ENCODE measurements at regions not wholly inside any gene's neighbourhood (a gene's known extent, or its start where the extent isn't known, plus 50 kb on each side); places are given as distances from the start of the nearest gene placed in this dataset.
"Not testable (repeated sequence)": the region's sequence is repeated elsewhere in the genome, so short reads cannot be mapped to it uniquely, and the experiment has no call there.

DNA sequence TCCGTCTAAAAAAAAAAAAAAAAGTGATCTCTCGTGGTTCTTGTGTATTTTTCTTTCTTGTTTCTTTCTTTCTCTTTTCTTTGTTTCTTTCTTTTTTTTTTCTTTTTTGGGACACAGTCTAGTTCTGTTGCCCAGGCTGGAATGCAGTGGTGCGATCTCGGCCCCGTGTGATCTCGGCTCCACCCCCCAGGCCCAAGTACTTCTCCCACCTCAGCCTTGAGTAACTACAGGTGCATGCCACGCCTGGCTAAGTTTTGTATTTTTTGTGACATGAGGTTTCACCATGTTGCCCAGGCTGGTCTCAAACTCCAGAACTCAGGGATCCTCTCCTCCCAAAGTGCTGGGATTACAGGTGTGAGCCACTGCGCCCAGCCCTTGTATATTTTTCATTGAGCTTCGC is 91.4 kb downstream of the TMEM237 start:
- no peak overlapping the region for H3K4me3 ChIP-seq (ENCODE audit: low read depth in 1 of 2, low read length in 2 of 2)
- ATAC-seq (ENCODE audit: insufficient read depth, low read depth) = no peak
- no peaks in the 10 kb centered on the region for H3K27me3 ChIP-seq (ENCODE audit: insufficient read depth, low read length, poor library complexity)
- H3K4me1 ChIP-seq (ENCODE audit: insufficient read depth, low read length) = no peaks in the 10 kb centered on the region
- no peaks in the 10 kb centered on the region for H3K79me2 ChIP-seq (ENCODE audit: insufficient read depth, low read length)
- no peaks in the 10 kb centered on the region for H3K36me3 ChIP-seq (ENCODE audit: insufficient read depth, low read length)
- no peak overlapping the region for H3K4me2 ChIP-seq (ENCODE audit: insufficient read depth, low read length)
- H3K9me3 ChIP-seq (ENCODE audit: insufficient read depth, low read length, severe bottlenecking) = no peaks in the 10 kb centered on the region
- no peak for DNase-seq
- no peak overlapping the region for H3K9ac ChIP-seq (ENCODE audit: low read depth, low read length)
- H2AFZ ChIP-seq (ENCODE audit: low read depth, low read length) = no peak overlapping the region
- TF ChIP-seq EZH2 (IDR thresholded peaks at IDR 0.05; ENCODE audit: borderline replicate concordance, low read depth, low read length, severe bottlenecking) = no peak
- TF ChIP-seq, protein P1, sequence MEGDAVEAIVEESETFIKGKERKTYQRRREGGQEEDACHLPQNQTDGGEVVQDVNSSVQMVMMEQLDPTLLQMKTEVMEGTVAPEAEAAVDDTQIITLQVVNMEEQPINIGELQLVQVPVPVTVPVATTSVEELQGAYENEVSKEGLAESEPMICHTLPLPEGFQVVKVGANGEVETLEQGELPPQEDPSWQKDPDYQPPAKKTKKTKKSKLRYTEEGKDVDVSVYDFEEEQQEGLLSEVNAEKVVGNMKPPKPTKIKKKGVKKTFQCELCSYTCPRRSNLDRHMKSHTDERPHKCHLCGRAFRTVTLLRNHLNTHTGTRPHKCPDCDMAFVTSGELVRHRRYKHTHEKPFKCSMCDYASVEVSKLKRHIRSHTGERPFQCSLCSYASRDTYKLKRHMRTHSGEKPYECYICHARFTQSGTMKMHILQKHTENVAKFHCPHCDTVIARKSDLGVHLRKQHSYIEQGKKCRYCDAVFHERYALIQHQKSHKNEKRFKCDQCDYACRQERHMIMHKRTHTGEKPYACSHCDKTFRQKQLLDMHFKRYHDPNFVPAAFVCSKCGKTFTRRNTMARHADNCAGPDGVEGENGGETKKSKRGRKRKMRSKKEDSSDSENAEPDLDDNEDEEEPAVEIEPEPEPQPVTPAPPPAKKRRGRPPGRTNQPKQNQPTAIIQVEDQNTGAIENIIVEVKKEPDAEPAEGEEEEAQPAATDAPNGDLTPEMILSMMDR (IDR thresholded peaks at IDR 0.05; ENCODE audit: borderline replicate concordance, extremely low read depth, low read length, poor library complexity, severe bottlenecking) = no peak
- no peak overlapping the region for H3K27ac ChIP-seq (ENCODE audit: low read length)
- H4K20me1 ChIP-seq (ENCODE audit: insufficient read depth, low read length) = no peaks in the 10 kb centered on the region

DNA sequence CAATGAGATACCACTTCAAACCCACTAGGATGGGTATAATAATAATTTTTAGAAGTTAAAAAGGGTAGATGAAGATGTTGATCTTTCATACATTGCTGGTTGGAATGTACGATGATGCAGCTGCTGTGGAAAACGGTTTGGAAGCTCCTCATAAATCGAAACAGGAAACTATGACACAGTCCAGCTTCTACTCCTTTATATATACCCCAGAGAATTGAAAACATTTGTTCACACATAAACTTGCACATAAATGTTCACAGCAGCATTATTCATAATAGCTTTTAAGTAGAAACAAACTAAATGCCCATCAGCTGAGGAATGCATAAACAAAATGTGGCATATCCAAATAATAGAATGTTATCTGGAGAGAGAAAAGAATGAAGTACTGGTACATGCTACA is 95.0 kb downstream of the STRADB start:
- H3K27ac ChIP-seq (ENCODE audit: low read length) = no peak overlapping the region
- no peaks in the 10 kb centered on the region for H3K36me3 ChIP-seq (ENCODE audit: insufficient read depth, low read length)
- H3K9ac ChIP-seq (ENCODE audit: low read depth, low read length) = no peak overlapping the region
- H4K20me1 ChIP-seq (ENCODE audit: insufficient read depth, low read length) = no peaks in the 10 kb centered on the region
- ATAC-seq (ENCODE audit: insufficient read depth, low read depth) (no peak), DNase-seq (no peak)
- no peak overlapping the region for H3K4me2 ChIP-seq (ENCODE audit: insufficient read depth, low read length)
- no peaks in the 10 kb centered on the region for H3K4me1 ChIP-seq (ENCODE audit: insufficient read depth, low read length)
- no peaks in the 10 kb centered on the region for H3K9me3 ChIP-seq (ENCODE audit: insufficient read depth, low read length, severe bottlenecking)
- H2AFZ ChIP-seq (ENCODE audit: low read depth, low read length) = no peak overlapping the region
- H3K4me3 ChIP-seq (ENCODE audit: low read depth in 1 of 2, low read length in 2 of 2) = no peak overlapping the region
- no peaks in the 10 kb centered on the region for H3K27me3 ChIP-seq (ENCODE audit: insufficient read depth, low read length, poor library complexity)
- no peaks in the 10 kb centered on the region for H3K79me2 ChIP-seq (ENCODE audit: insufficient read depth, low read length)
- TF ChIP-seq, protein P1 (IDR thresholded peaks at IDR 0.05; ENCODE audit: borderline replicate concordance, extremely low read depth, low read length, poor library complexity, severe bottlenecking) = no peak
- no peak for TF ChIP-seq EZH2 (IDR thresholded peaks at IDR 0.05; ENCODE audit: borderline replicate concordance, low read depth, low read length, severe bottlenecking)

DNA sequence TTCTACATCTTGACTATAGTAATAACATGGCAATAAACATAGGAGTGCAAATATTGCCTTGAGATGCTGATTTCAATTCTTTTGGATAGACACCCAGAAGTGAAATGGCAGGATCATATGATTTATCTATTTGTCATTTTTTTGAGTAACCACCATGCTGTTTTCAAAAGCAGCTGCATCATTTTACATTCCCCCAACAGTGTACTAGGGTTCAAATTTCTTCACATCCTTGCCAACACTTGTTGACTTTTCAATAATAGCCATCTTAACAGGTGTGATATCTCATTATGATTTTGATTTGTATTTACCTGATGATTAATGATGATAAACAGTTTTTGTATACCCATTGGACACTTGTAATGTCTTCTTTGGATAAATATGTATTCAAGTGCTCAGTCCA is 90.8 kb downstream of the STRADB start:
- no peaks in the 10 kb centered on the region for H3K4me1 ChIP-seq (ENCODE audit: insufficient read depth, low read length)
- no peaks in the 10 kb centered on the region for H4K20me1 ChIP-seq (ENCODE audit: insufficient read depth, low read length)
- no peaks in the 10 kb centered on the region for H3K27me3 ChIP-seq (ENCODE audit: insufficient read depth, low read length, poor library complexity)
- no peak overlapping the region for H3K27ac ChIP-seq (ENCODE audit: low read length)
- no peak overlapping the region for H3K9ac ChIP-seq (ENCODE audit: low read depth, low read length)
- no peaks in the 10 kb centered on the region for H3K9me3 ChIP-seq (ENCODE audit: insufficient read depth, low read length, severe bottlenecking)
- H3K36me3 ChIP-seq (ENCODE audit: insufficient read depth, low read length) = no peaks in the 10 kb centered on the region
- H3K4me3 ChIP-seq (ENCODE audit: low read depth in 1 of 2, low read length in 2 of 2) = no peak overlapping the region
- H3K79me2 ChIP-seq (ENCODE audit: insufficient read depth, low read length) = no peaks in the 10 kb centered on the region
- no peak overlapping the region for H3K4me2 ChIP-seq (ENCODE audit: insufficient read depth, low read length)
- no peak for TF ChIP-seq EZH2 (IDR thresholded peaks at IDR 0.05; ENCODE audit: borderline replicate concordance, low read depth, low read length, severe bottlenecking)
- TF ChIP-seq, protein P1 (IDR thresholded peaks at IDR 0.05; ENCODE audit: borderline replicate concordance, extremely low read depth, low read length, poor library complexity, severe bottlenecking) = no peak
- H2AFZ ChIP-seq (ENCODE audit: low read depth, low read length) = no peak overlapping the region
- no peak for ATAC-seq (ENCODE audit: insufficient read depth, low read depth)
- DNase-seq = no peak

DNA sequence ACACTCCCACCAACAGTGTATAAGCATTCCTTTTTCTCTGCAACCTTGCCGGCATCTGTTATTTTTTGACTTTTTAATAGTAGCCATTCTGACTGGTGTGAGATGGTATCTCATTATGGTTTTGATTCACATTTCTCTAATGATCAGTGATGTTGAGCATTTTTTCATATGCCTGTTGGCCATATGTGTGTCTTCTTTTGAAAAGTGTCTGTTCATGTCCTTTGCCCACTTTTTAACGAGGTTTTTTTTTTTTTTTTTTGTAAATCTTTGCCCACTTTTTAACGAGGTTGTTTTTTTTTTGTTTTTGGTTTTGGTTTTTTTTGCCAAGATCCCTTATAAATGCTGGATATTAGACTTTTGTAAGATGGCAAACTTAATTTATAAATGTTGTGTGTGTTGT is 87.7 kb downstream of the STRADB start:
- not testable (repeated sequence) for H3K9ac ChIP-seq (ENCODE audit: low read depth, low read length); ATAC-seq (ENCODE audit: insufficient read depth, low read depth); DNase-seq; H3K4me2 ChIP-seq (ENCODE audit: insufficient read depth, low read length); H3K4me1 ChIP-seq (ENCODE audit: insufficient read depth, low read length); H3K27me3 ChIP-seq (ENCODE audit: insufficient read depth, low read length, poor library complexity); H3K27ac ChIP-seq (ENCODE audit: low read length); H3K36me3 ChIP-seq (ENCODE audit: insufficient read depth, low read length); H2AFZ ChIP-seq (ENCODE audit: low read depth, low read length); H4K20me1 ChIP-seq (ENCODE audit: insufficient read depth, low read length); H3K9me3 ChIP-seq (ENCODE audit: insufficient read depth, low read length, severe bottlenecking); H3K79me2 ChIP-seq (ENCODE audit: insufficient read depth, low read length); H3K4me3 ChIP-seq (ENCODE audit: low read depth in 1 of 2, low read length in 2 of 2)

Measured in DND-41 (cell line).